ENCODE measurements at regions not wholly inside any gene's neighbourhood (a gene's known extent, or its start where the extent isn't known, plus 50 kb on each side); places are given as distances from the start of the nearest gene placed in this dataset.

- intact Hi-C loops (cut with micrococcal nuclease): no loop called here
Observed at GRCh38 chr12:94898388-94898787, 105.1 kb downstream of the NDUFA12 start.

GRCh38 chr12:94892544-94893267 is 110.8 kb downstream of the NDUFA12 start:
- no peaks in the 10 kb centered on the region for H3K4me1 ChIP-seq (ENCODE audit: control insufficient read depth, insufficient read depth, low read length)
- peaks cover 2% of the 10 kb centered on the region for H3K27me3 ChIP-seq (ENCODE audit: control insufficient read depth, insufficient read depth, low read length)
- intact Hi-C loops (cut with micrococcal nuclease): no loop called here
- no peaks in the 10 kb centered on the region for H3K4me1 Mint-ChIP-seq
- H3K36me3 Mint-ChIP-seq: no peaks in the 10 kb centered on the region
- DNase-seq (no peak), ATAC-seq (no peak)
- H3K4me3 ChIP-seq (ENCODE audit: low read length): no peak overlapping the region
- H3K9me3 Mint-ChIP-seq: no peaks in the 10 kb centered on the region
- H3K27ac ChIP-seq (ENCODE audit: low read length): no peak overlapping the region
- H3K9me3 ChIP-seq (ENCODE audit: control insufficient read depth, insufficient read depth, low read length): no peaks in the 10 kb centered on the region
- whole genome bisulfite sequencing (ENCODE audit: insufficient coverage): 78% methylated on average over 3 of the region's 5 CpGs
- no peak overlapping the region for H3K27ac Mint-ChIP-seq
- TF ChIP-seq, protein P1, sequence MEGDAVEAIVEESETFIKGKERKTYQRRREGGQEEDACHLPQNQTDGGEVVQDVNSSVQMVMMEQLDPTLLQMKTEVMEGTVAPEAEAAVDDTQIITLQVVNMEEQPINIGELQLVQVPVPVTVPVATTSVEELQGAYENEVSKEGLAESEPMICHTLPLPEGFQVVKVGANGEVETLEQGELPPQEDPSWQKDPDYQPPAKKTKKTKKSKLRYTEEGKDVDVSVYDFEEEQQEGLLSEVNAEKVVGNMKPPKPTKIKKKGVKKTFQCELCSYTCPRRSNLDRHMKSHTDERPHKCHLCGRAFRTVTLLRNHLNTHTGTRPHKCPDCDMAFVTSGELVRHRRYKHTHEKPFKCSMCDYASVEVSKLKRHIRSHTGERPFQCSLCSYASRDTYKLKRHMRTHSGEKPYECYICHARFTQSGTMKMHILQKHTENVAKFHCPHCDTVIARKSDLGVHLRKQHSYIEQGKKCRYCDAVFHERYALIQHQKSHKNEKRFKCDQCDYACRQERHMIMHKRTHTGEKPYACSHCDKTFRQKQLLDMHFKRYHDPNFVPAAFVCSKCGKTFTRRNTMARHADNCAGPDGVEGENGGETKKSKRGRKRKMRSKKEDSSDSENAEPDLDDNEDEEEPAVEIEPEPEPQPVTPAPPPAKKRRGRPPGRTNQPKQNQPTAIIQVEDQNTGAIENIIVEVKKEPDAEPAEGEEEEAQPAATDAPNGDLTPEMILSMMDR (IDR thresholded peaks at IDR 0.05): no peak
- peaks cover 6 to 11% of the 10 kb centered on the region in 2 donors for H3K27me3 Mint-ChIP-seq (ENCODE audit: low read depth in 2 of 2)
- no peak overlapping the region for H3K4me3 Mint-ChIP-seq
- H3K36me3 ChIP-seq (ENCODE audit: control insufficient read depth, insufficient read depth, low read length): no peaks in the 10 kb centered on the region

More at GRCh38 chr12:94898388-94898787, 105.1 kb downstream of the NDUFA12 start:
- Mint-ChIP-seq H3K4me1 (no peaks in the 10 kb centered on the region), H3K4me3 (no peak overlapping the region), H3K36me3 (no peaks in the 10 kb centered on the region), H3K27me3 (ENCODE audit: low read depth in 2 of 2) (peaks cover 0 to 6% of the 10 kb centered on the region in 2 donors), H3K27ac (no peak overlapping the region), H3K9me3 (no peaks in the 10 kb centered on the region)
- no peaks in the 10 kb centered on the region for H3K27me3 ChIP-seq (ENCODE audit: control insufficient read depth, insufficient read depth, low read length)
- H3K36me3 ChIP-seq (ENCODE audit: control insufficient read depth, insufficient read depth, low read length): no peaks in the 10 kb centered on the region
- no peaks in the 10 kb centered on the region for H3K9me3 ChIP-seq (ENCODE audit: control insufficient read depth, insufficient read depth, low read length)
- H3K4me1 ChIP-seq (ENCODE audit: control insufficient read depth, insufficient read depth, low read length): no peaks in the 10 kb centered on the region
- H3K4me3 ChIP-seq (ENCODE audit: low read length): no peak overlapping the region
- TF ChIP-seq, protein P1 (IDR thresholded peaks at IDR 0.05): no peak
- no peak overlapping the region for H3K27ac ChIP-seq (ENCODE audit: low read length)
- WGBS (ENCODE audit: insufficient coverage): 92% methylated on average over 1 of the region's 1 CpG
- ATAC-seq (no peak), DNase-seq (no peak)

GRCh38 chr12:94889445-94890210 is 113.9 kb downstream of the NDUFA12 start:
- H3K4me3 Mint-ChIP-seq: no peak overlapping the region
- H3K4me1 ChIP-seq (ENCODE audit: control insufficient read depth, insufficient read depth, low read length): no peaks in the 10 kb centered on the region
- H3K9me3 Mint-ChIP-seq: no peaks in the 10 kb centered on the region
- no peaks in the 10 kb centered on the region for H3K36me3 ChIP-seq (ENCODE audit: control insufficient read depth, insufficient read depth, low read length)
- H3K4me1 Mint-ChIP-seq: no peaks in the 10 kb centered on the region
- intact Hi-C loops (cut with micrococcal nuclease): no loop called here
- no peaks in the 10 kb centered on the region for H3K9me3 ChIP-seq (ENCODE audit: control insufficient read depth, insufficient read depth, low read length)
- DNase-seq: no peak
- TF ChIP-seq, protein P1 (IDR thresholded peaks at IDR 0.05): no peak
- no peaks in the 10 kb centered on the region for H3K36me3 Mint-ChIP-seq
- H3K4me3 ChIP-seq (ENCODE audit: low read length): no peak overlapping the region
- no peak overlapping the region for H3K27ac ChIP-seq (ENCODE audit: low read length)
- H3K27me3 ChIP-seq (ENCODE audit: control insufficient read depth, insufficient read depth, low read length): peaks cover 2% of the 10 kb centered on the region
- no peak overlapping the region for H3K27ac Mint-ChIP-seq
- no peak for ATAC-seq
- H3K27me3 Mint-ChIP-seq (ENCODE audit: low read depth in 2 of 2): peaks cover 7 to 11% of the 10 kb centered on the region in 2 donors
- 89% methylated on average over 4 of the region's 5 CpGs for WGBS (ENCODE audit: insufficient coverage)
